Neuronal stem cell (in vitro differentiated cells): ENCODE measurements at regions not wholly inside any gene's neighbourhood (a gene's known extent, or its start where the extent isn't known, plus 50 kb on each side); places are given as distances from the start of the nearest gene placed in this dataset.
A peak's percentile ranks its signal among the peaks of the same experiment; 100 is the strongest.

ENCODE experiments used
- DNase-seq: peaks from one replicate; pipeline ENCODE4 v3.0.0-alpha.2; 2013; ENCODE audit warnings: low spot score
- H2AFZ ChIP-seq: one replicate; pipeline ENCODE4 v1.6.1; 2013; ENCODE audit warnings: mild to moderate bottlenecking, low read length, inconsistent platforms
- H2AK5ac ChIP-seq: 2 replicates; pipeline ENCODE4 v1.6.1; 2013; ENCODE audit warnings: low read depth, mild to moderate bottlenecking, inconsistent platforms, low read length, moderate library complexity, mixed read lengths
- H2BK120ac ChIP-seq: 2 replicates; pipeline ENCODE4 v1.6.1; 2013; ENCODE audit warnings: low read depth, mild to moderate bottlenecking, inconsistent platforms, low read length, moderate library complexity, mixed read lengths
- H2BK12ac ChIP-seq: one replicate; pipeline ENCODE4 v1.6.1; 2013; ENCODE audit warnings: low read length, inconsistent platforms
- H2BK15ac ChIP-seq: 2 replicates; pipeline ENCODE4 v1.6.1; 2013; ENCODE audit warnings: mild to moderate bottlenecking, low read length, inconsistent platforms, mixed read lengths
- H2BK5ac ChIP-seq: one replicate; pipeline ENCODE4 v1.6.1; 2013; ENCODE audit warnings: inconsistent platforms, mild to moderate bottlenecking, low read length, moderate library complexity
- H3K14ac ChIP-seq: one replicate; pipeline ENCODE4 v1.6.1; 2013; ENCODE audit warnings: low read length, inconsistent platforms
- H3K18ac ChIP-seq: 2 replicates; pipeline ENCODE4 v1.6.1; 2013; ENCODE audit warnings: low read length, inconsistent platforms
- H3K23ac ChIP-seq: 2 replicates; pipeline ENCODE4 v1.6.1; 2013; ENCODE audit warnings: low read depth, mild to moderate bottlenecking, mixed read lengths, low read length, inconsistent platforms; ENCODE audit not compliant: poor library complexity
- H3K27ac ChIP-seq: replicated peaks from 3 replicates; pipeline ENCODE4 v1.5.1; 2013; ENCODE audit warnings: low read length, inconsistent platforms
- H3K27me3 ChIP-seq, 3 experiments: 2 replicates each; pipeline ENCODE4 v1.6.1; 2013; ENCODE audit warnings: low read length in 3 of 3, mild to moderate bottlenecking in 2 of 3, inconsistent platforms in 1 of 3, low read depth in 1 of 3, mixed read lengths in 1 of 3, moderate library complexity in 1 of 3; ENCODE audit not compliant: control insufficient read depth in 3 of 3, insufficient read depth in 3 of 3
- H3K36me3 ChIP-seq, 2 donors: replicated peaks in 1 of 2; 2 replicates each; pipeline ENCODE4 v1.6.1; 2013; ENCODE audit warnings: low read length in 2 of 2; ENCODE audit not compliant: control insufficient read depth in 2 of 2, insufficient read depth in 2 of 2
- H3K4ac ChIP-seq: 2 replicates; pipeline ENCODE4 v1.6.1; 2013; ENCODE audit warnings: inconsistent platforms, mild to moderate bottlenecking, low read length, moderate library complexity
- H3K4me1 ChIP-seq, 2 donors: 1 replicate in 1 of 2; 2 replicates in 1 of 2; pipeline ENCODE4 v1.6.1; 2013; ENCODE audit warnings: low read length in 2 of 2, low read depth in 1 of 2; ENCODE audit not compliant: control insufficient read depth in 2 of 2, insufficient read depth in 1 of 2
- H3K4me2 ChIP-seq: one replicate; pipeline ENCODE4 v1.6.1; 2013; ENCODE audit warnings: mild to moderate bottlenecking, low read length, inconsistent platforms; ENCODE audit not compliant: insufficient read depth, poor library complexity, severe bottlenecking
- H3K4me3 ChIP-seq, 2 donors: 2 replicates each; pipeline ENCODE4 v1.5.1; 2013; ENCODE audit warnings: low read length in 2 of 2, mild to moderate bottlenecking in 2 of 2, inconsistent platforms in 1 of 2, moderate library complexity in 1 of 2
- H3K79me1 ChIP-seq: one replicate; pipeline ENCODE4 v1.6.1; 2013; ENCODE audit warnings: low read depth, mild to moderate bottlenecking, inconsistent platforms, low read length, moderate library complexity
- H3K9ac ChIP-seq: one replicate; pipeline ENCODE4 v1.6.1; 2013; ENCODE audit warnings: mild to moderate bottlenecking, low read depth, low read length, inconsistent platforms; ENCODE audit not compliant: poor library complexity
- H3K9me3 ChIP-seq, 2 donors: replicated peaks in 1 of 2; 2 replicates each; pipeline versions ENCODE3 to v1.6.1; 2013; ENCODE audit warnings: low read length in 2 of 2, mild to moderate bottlenecking in 2 of 2, inconsistent platforms in 1 of 2, low read depth in 1 of 2, mixed read lengths in 1 of 2, moderate library complexity in 1 of 2; ENCODE audit not compliant: control insufficient read depth in 2 of 2, insufficient read depth in 1 of 2
- H4K8ac ChIP-seq: one replicate; pipeline ENCODE4 v1.6.1; 2013; ENCODE audit warnings: low read depth, mild to moderate bottlenecking, inconsistent platforms, low read length, moderate library complexity
- H4K91ac ChIP-seq: one replicate; pipeline ENCODE4 v1.6.1; 2013; ENCODE audit warnings: low read length, low read depth, mild to moderate bottlenecking, inconsistent platforms; ENCODE audit not compliant: poor library complexity
- WGBS, 2 donors: extraction: QIAGEN DNeasy Blood & Tissue Kit; methylation state at CpG; one replicate each; pipeline ENCODE4 v1.1.7; 2013; ENCODE audit warnings: missing lambda C conversion rate in 2 of 2, mixed read lengths in 1 of 2; ENCODE audit not compliant: insufficient read length in 2 of 2, insufficient replicate concordance in 1 of 2; ENCODE audit errors: extremely low coverage in 2 of 2; 5-methylcytosine and 5-hydroxymethylcytosine counted together

- Histone ChIP-seq H2BK5ac (no peak overlapping the region), H3K4me3 (no peak overlapping the region), H3K79me1 (no peaks in the 10 kb centered on the region), H3K27me3 (no peaks in the 10 kb centered on the region), H3K4me2 (no peak overlapping the region), H3K27ac (no peak overlapping the region), H3K9me3 (no peaks in the 10 kb centered on the region), H3K14ac (no peak overlapping the region), H2BK12ac (no peak overlapping the region), H3K4ac (no peak overlapping the region), H4K91ac (no peak overlapping the region), H2BK15ac (no peak overlapping the region), H3K18ac (no peak overlapping the region), H2BK120ac (no peak overlapping the region), H3K23ac (no peak overlapping the region), H2AK5ac (no peak overlapping the region), H4K8ac (no peak overlapping the region), H2AFZ (no peak overlapping the region), H3K9ac (no peak overlapping the region), H3K36me3 (no peaks in the 10 kb centered on the region), H3K4me1 (peaks cover 11 to 15% of the 10 kb centered on the region in 2 donors)
- DNase-seq: no peak
- no CpG with 5 or more reads among the region's 3 CpGs for WGBS, 2 donors
Measured at GRCh38 chr4:38317041-38317674, 346.8 kb upstream of the KLF3 start.

GRCh38 chr4:38318737-38319455 is 345.1 kb upstream of the KLF3 start:
- no peak overlapping the region for H3K9ac ChIP-seq
- H3K4me2 ChIP-seq: peak overlapping the region; percentile 44
- peak overlapping the region in 1 of 2 donors; percentile 32 for H3K4me3 ChIP-seq
- H2AK5ac ChIP-seq: no peak overlapping the region
- no peak overlapping the region for H3K18ac ChIP-seq
- no peak overlapping the region for H2BK120ac ChIP-seq
- no peaks in the 10 kb centered on the region for H3K9me3 ChIP-seq
- peaks cover 11 to 15% of the 10 kb centered on the region in 2 donors for H3K4me1 ChIP-seq
- H3K27ac ChIP-seq: peak overlapping the region; percentile 75
- peak; percentile 74 for DNase-seq
- H4K91ac ChIP-seq: no peak overlapping the region
- H3K23ac ChIP-seq: no peak overlapping the region
- WGBS, 2 donors: no CpG with 5 or more reads among the region's 22 CpGs
- H3K36me3 ChIP-seq: no peaks in the 10 kb centered on the region
- no peak overlapping the region for H3K14ac ChIP-seq
- no peak overlapping the region for H2BK5ac ChIP-seq
- H3K79me1 ChIP-seq: no peaks in the 10 kb centered on the region
- no peak overlapping the region for H2BK15ac ChIP-seq
- H3K27me3 ChIP-seq: no peaks in the 10 kb centered on the region
- H2BK12ac ChIP-seq: no peak overlapping the region
- no peak overlapping the region for H3K4ac ChIP-seq
- H4K8ac ChIP-seq: no peak overlapping the region
- H2AFZ ChIP-seq: peak overlapping the region; percentile 81

GRCh38 chr4:38319456-38320342 is 344.3 kb upstream of the KLF3 start:
- no peaks in the 10 kb centered on the region for H3K27me3 ChIP-seq
- peak overlapping the region; percentile 75 for H3K27ac ChIP-seq
- peak overlapping the region in 1 of 2 donors; percentile 32 for H3K4me3 ChIP-seq
- H2BK12ac ChIP-seq: no peak overlapping the region
- WGBS, 2 donors: no CpG with 5 or more reads among the region's 17 CpGs
- peaks cover 10 to 14% of the 10 kb centered on the region in 2 donors for H3K4me1 ChIP-seq
- no peak overlapping the region for H2BK120ac ChIP-seq
- no peaks in the 10 kb centered on the region for H3K9me3 ChIP-seq
- H2AFZ ChIP-seq: peak overlapping the region; percentile 84
- H4K91ac ChIP-seq: no peak overlapping the region
- DNase-seq: peak; percentile 84
- no peak overlapping the region for H2AK5ac ChIP-seq
- H3K4me2 ChIP-seq: no peak overlapping the region
- H2BK15ac ChIP-seq: no peak overlapping the region
- H3K36me3 ChIP-seq: no peaks in the 10 kb centered on the region
- no peak overlapping the region for H3K23ac ChIP-seq
- H4K8ac ChIP-seq: no peak overlapping the region
- H3K14ac ChIP-seq: no peak overlapping the region
- no peak overlapping the region for H2BK5ac ChIP-seq
- no peak overlapping the region for H3K18ac ChIP-seq
- no peak overlapping the region for H3K9ac ChIP-seq
- no peaks in the 10 kb centered on the region for H3K79me1 ChIP-seq
- H3K4ac ChIP-seq: no peak overlapping the region

GRCh38 chr4:38320343-38320695 is 343.7 kb upstream of the KLF3 start:
- Histone ChIP-seq H3K9me3 (no peaks in the 10 kb centered on the region), H2BK12ac (no peak overlapping the region), H4K8ac (no peak overlapping the region), H3K36me3 (no peaks in the 10 kb centered on the region), H3K4me2 (no peak overlapping the region), H3K9ac (no peak overlapping the region), H3K18ac (no peak overlapping the region), H3K27ac (no peak overlapping the region), H2BK120ac (no peak overlapping the region), H3K23ac (no peak overlapping the region), H3K14ac (no peak overlapping the region), H2BK15ac (no peak overlapping the region), H3K4ac (no peak overlapping the region), H2AFZ (peak overlapping the region; percentile 84), H3K79me1 (no peaks in the 10 kb centered on the region), H2AK5ac (no peak overlapping the region), H2BK5ac (no peak overlapping the region), H3K4me1 (peaks cover 8 to 13% of the 10 kb centered on the region in 2 donors), H3K4me3 (no peak overlapping the region), H4K91ac (no peak overlapping the region), H3K27me3 (no peaks in the 10 kb centered on the region)
- DNase-seq: no peak
- no CpG with 5 or more reads among the region's 5 CpGs for WGBS, 2 donors
